ES-I3 (cell line): ENCODE measurements at regions not wholly inside any gene's neighbourhood (a gene's known extent, or its start where the extent isn't known, plus 50 kb on each side); places are given as distances from the start of the nearest gene placed in this dataset.
"Not testable (repeated sequence)": the region's sequence is repeated elsewhere in the genome, so short reads cannot be mapped to it uniquely, and the experiment has no call there.

Source experiments
- H3K36me3 ChIP-seq: 2 replicates; pipeline ENCODE4 v1.6.1; 2013; ENCODE audit warnings: mild to moderate bottlenecking, low read length, control low read depth, moderate library complexity; ENCODE audit not compliant: insufficient read depth
- H3K4me1 ChIP-seq: 2 replicates; pipeline ENCODE4 v1.6.1; 2013; ENCODE audit warnings: mild to moderate bottlenecking, control low read depth, low read length; ENCODE audit not compliant: insufficient read depth
- H3K9ac ChIP-seq: 2 replicates; pipeline ENCODE4 v1.6.1; 2013; ENCODE audit warnings: low read depth, mild to moderate bottlenecking, low read length, moderate library complexity
- H3K9me3 ChIP-seq: 2 replicates; pipeline ENCODE4 v1.6.1; 2013; ENCODE audit warnings: mild to moderate bottlenecking, low read length, moderate library complexity; ENCODE audit not compliant: control insufficient read depth, insufficient read depth

DNA sequence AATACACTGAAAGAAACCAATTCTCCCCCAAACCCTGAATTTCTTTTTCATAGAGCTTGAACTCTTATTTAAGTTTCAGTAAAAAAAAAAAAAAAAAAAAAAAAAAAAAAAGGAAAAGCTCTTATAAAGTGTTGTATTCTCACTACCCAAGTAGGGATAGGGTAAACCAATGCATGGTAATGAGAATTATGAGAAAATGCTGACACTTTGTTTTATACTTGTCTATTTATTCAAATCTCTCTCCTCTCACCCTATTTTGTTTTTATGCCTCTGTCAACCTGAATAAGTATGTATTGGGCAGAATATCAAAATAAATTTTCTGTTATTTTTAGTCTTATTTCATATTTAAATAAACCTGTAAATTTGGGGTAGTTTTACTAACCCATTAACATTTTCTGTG is 181.9 kb downstream of the GJA1 start:
- Histone ChIP-seq H3K36me3 (no peaks in the 10 kb centered on the region), H3K4me1 (peaks cover 28% of the 10 kb centered on the region), H3K9ac (no peak overlapping the region), H3K9me3 (no peaks in the 10 kb centered on the region)

DNA sequence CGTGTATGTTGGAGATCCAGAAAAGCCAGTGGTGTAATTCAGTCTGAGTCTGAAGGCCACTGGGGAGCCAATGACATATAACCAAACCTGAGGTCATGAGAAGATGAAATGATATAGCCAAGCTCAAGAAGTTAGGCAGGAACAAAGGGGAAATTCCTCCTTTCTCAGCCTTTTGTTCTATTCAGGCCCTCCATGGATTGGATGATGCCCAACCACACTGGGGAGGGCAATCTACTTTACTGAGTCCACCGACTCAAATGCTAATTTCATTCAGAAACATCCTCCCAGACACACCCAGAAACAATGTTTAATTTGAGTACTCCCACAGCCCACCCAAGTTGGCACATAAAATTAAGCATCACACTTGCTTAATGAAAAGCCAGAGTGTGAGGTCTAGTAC is 183.6 kb downstream of the GJA1 start:
- no peaks in the 10 kb centered on the region for H3K36me3 ChIP-seq
- H3K9ac ChIP-seq = peak overlapping the region; percentile 52

DNA sequence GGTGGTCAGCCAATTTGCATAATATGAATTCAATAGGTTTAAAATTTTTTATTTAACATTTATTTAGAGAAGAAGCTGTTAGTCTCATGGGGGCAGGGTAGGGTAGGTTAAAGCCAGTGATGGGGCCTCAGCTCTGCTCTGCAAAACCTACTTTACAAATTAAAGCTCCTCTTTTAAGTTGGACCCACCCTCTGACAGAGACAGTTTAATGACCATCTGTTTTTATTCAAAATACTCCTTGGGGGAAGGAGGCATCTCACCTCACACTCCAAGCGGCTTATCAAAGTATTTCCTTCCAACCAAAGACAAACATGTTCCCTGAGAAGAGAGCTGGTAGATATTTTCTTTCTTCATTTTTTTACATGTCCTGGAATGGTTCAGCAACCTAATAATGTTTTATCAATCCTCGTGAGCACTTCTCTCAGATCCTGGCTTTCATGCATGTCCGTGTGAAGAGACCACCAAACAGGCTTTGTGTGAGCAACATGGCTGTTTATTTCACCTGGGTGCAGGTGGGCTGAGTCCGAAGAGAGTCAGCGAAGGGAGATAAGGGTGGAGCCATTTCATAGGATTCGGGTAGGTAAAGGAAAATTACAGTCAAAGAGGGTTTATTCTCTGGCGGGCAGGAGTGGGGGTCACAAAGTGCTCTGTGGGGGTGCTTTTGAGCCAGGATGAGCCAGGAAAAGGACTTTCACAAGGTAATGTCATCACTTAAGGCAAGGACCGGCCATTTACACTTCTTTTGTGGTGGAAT is 184.7 kb downstream of the GJA1 start:
- Histone ChIP-seq H3K9ac (peak overlapping the region; percentile 52), H3K36me3 (no peaks in the 10 kb centered on the region)

More for the DNA sequence above, 183.6 kb downstream of the GJA1 start:
- Histone ChIP-seq H3K9me3 (no peaks in the 10 kb centered on the region), H3K4me1 (peaks cover 22% of the 10 kb centered on the region)

DNA sequence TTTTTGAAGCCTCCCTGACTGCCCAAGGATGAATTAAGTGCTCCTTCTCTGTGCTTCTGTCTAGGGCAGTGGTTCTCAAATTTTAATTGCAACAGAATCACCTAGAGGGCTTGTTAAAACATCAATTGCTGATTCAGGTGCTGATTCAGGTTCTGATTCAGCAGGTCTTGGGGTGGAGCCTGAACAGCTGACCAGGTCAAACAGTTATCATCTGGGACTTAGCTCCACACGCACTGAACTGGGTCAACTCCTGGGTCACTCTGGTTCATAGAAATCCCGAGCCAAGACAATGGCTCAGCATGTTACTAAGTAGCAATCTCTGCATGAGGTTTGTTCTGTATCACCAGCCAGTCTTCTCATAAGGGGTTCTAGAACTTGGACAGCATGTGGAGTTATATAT is 192.3 kb downstream of the GJA1 start:
- Histone ChIP-seq H3K9me3 (peaks cover 60% of the 10 kb centered on the region), H3K36me3 (peaks cover 8% of the 10 kb centered on the region), H3K9ac (no peak overlapping the region), H3K4me1 (no peaks in the 10 kb centered on the region)

More for the DNA sequence above, 184.7 kb downstream of the GJA1 start:
- no peaks in the 10 kb centered on the region for H3K9me3 ChIP-seq
- peaks cover 22% of the 10 kb centered on the region for H3K4me1 ChIP-seq

DNA sequence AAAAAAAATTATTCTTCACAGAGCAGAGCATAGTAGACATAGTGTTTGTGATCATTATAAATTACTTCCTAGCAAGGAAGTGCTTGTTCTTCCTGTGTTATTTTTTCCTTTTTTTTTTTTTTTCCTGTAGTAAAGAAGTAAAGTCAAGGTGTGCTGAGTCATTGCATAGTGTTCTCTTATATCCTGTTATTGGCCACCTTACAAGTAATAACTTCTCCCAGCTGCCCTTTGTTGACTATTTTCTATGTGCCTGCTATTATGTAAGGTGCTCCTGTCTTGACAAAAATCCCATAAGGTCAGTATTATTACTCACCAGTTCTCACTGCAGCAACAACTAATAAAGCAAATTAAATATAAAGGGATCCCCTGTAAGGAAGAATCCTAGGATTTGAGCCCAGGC is 195.3 kb downstream of the GJA1 start:
- Histone ChIP-seq H3K9me3 (peaks cover 81% of the 10 kb centered on the region), H3K9ac (no peak overlapping the region), H3K4me1 (no peaks in the 10 kb centered on the region), H3K36me3 (peaks cover 8% of the 10 kb centered on the region)

DNA sequence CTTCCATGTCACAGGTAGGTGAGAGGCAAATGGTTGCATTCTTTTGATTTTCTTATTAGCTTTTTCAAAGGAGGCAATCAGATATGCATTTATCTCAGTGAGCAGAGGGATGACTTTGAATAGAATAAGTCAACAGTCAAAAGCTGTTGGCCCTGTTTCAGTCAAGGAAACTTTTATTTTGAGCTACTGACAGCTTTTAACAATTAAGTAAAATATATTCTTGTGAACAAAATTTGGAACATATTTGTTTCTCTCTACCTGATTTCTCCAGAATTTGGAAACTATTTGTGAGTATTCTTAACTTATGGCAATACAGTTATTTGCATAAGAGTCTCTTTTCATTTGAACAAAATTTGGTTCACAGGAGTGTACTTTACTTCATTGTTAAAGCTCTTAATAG is 196.3 kb downstream of the GJA1 start:
- not testable (repeated sequence) for H3K9ac ChIP-seq, H3K36me3 ChIP-seq, H3K4me1 ChIP-seq
- peaks cover 79% of the 10 kb centered on the region for H3K9me3 ChIP-seq

DNA sequence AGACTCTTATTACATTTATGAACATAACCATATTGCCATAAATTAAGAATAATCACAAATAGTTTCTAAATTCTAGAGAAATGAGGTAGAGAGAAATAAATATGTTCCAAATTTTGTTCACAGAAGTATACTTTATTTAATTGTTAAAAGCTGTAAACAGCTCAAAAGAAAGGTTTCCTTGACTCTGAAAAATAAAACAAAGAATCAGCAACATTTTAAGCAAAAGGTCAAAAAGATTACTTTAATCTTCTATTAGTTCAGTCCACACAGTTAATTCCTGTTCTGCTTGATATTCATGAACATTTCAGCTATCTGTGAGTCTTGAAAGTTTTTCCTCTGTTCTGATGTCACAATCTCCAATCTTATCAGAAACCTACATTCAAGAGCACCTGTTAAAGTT is 197.9 kb downstream of the GJA1 start:
- Histone ChIP-seq H3K9me3 (peaks cover 68% of the 10 kb centered on the region), H3K9ac (no peak overlapping the region), H3K4me1 (no peaks in the 10 kb centered on the region), H3K36me3 (peaks cover 3% of the 10 kb centered on the region)

DNA sequence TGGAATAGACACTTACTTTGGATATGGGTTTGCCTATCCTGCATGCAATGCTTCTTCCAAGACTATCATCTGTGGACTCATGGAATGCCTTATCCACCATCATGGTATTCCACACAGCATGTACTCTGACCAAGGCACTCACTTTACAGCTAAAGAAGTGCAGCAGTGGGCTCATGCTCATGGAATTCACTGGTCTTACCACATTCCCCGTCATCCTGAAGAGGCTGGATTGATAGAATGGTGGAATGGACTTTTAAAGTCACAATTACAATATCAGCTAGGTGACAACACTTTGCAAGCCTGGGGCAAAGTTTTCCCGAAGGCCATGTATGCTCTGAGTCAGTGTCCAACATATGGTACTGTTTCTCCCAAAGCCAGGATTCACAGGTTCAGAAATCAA is 199.1 kb downstream of the GJA1 start:
- not testable (repeated sequence) for H3K4me1 ChIP-seq, H3K36me3 ChIP-seq, H3K9ac ChIP-seq
- H3K9me3 ChIP-seq = peaks cover 56% of the 10 kb centered on the region

DNA sequence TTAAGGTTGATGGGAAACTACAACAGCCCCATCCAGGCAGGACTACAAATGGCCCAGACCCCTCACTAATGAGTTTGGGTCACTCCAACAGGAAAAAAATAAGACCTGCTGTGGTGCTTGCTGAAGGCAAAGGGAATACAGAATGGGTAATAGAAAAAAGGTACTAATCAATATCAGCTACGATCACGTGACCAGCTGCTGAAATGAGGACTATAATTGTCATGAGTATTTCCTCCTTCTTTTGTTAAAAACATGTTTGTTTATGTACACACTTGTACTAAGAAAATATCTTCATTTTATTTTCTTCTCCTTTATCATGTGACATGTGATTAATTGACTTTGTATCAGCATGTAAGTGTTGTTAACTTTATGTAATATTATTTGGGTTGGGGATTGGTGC is 199.9 kb downstream of the GJA1 start:
- H3K36me3 ChIP-seq = no peaks in the 10 kb centered on the region
- H3K9ac ChIP-seq = no peak overlapping the region
- H3K9me3 ChIP-seq = peaks cover 55% of the 10 kb centered on the region
- no peaks in the 10 kb centered on the region for H3K4me1 ChIP-seq

DNA sequence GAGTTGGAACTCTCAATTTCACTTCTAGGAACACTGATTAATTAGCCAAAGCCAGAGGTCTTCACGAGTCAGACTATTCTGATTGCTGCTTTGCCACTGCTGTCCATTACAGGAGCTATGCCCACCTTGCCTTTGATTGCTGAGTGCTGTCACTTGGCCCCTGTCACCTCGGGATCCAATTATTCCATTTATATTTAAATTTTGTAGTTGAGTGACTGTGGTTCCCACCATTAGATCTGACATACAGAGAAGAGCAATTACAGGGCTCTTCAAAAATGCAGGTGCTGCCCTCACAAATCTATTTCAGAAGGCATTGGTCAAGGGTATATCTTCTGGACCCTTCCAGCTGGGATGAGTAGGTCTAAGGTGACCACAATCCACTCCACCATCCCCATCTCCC is 200.8 kb downstream of the GJA1 start:
- not testable (repeated sequence) for H3K9ac ChIP-seq, H3K4me1 ChIP-seq, H3K36me3 ChIP-seq
- H3K9me3 ChIP-seq = peaks cover 47% of the 10 kb centered on the region

DNA sequence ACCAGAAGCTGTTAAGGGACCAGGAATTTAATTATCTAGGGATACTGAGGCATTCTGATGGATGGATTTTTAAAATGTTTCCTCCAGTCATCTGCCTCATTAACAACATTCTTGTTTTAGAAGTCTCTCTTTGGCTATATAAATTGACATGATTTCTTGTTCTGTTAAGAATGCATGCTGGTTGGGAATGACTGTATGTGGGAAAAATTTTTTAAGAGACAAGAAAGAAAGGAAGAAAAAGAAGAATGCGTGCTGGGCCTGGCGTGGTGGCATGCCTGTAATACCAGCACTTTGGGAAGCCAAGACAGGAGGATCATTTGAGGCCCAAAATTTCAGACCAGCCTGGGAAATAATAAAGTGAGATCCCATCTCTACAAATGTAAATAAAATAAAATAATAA is 203.6 kb downstream of the GJA1 start:
- Histone ChIP-seq H3K9me3 (peaks cover 20% of the 10 kb centered on the region), H3K9ac (no peak overlapping the region), H3K36me3 (no peaks in the 10 kb centered on the region), H3K4me1 (no peaks in the 10 kb centered on the region)

DNA sequence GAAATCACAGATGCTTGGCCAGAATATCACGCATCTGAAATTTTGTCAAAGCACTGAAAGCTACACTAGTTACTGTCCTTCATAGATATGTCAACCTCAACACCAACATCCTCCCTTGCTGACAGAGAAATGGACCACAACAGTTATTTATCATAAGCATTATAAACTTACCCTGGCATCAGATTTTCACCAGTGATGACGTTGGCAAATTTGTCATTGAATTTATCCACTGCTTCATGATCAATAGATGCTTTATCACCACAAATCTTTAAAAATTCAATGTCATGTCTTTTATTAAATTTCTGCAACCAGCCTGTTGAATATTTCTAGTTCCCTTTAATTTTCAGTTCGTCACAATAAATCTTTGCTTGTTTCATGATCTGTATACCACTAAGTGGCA is 205.7 kb downstream of the GJA1 start:
- Histone ChIP-seq H3K36me3 (no peaks in the 10 kb centered on the region), H3K9me3 (peaks cover 4% of the 10 kb centered on the region), H3K4me1 (no peaks in the 10 kb centered on the region), H3K9ac (no peak overlapping the region)

DNA sequence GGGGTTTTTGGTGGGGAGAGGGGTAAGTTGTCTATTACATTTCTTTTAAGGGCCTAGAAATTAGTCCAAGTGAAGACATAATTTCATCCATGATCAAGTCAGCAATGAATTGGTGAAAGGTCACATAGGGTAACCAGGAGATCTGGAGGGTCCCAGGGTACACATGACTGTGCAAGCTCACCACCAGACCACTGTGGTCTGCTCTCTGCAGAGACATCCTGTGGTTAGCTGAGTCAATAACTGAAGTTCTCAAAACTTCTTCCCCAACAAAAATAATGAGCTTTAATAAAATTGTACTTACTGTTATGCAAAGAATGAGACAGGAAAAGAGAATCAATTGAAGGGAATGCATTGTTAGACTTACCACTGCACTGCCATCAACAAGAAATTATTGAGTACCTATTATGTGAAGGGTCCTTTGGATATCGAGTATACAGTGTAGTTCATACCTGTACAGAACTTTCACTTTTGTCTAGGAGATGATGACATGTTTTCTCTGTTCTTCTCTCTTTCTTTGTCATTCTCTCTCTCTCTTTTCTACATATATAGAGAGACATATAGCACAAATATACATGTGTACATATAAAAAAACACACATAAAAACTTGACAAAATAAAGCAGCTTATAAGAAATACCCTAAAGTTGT is 209.8 kb downstream of the GJA1 start:
- Histone ChIP-seq H3K4me1 (no peaks in the 10 kb centered on the region), H3K9ac (no peak overlapping the region), H3K9me3 (no peaks in the 10 kb centered on the region; the same call in 1 of the 2 replicates), H3K36me3 (no peaks in the 10 kb centered on the region)

DNA sequence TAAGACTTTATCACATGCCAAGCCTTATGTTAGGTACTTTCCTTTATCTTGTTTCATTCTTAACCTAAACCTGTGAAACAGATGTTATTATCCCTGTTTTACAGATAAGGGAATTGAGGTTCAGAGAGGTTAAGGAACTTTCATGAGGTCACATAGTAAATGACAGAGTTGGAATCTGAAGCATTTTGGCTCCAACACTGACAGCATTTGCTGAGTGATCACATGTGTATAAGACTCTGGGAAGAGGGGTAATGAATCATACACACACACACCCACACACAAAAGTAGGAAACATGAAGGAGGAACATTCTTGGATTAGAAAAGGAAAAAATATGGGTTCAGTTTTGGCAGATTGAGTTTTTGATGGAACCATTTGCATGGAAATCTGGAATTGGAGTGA is 212.5 kb downstream of the GJA1 start:
- H3K9me3 ChIP-seq = no peaks in the 10 kb centered on the region; the same call in 1 of the 2 replicates
- H3K4me1 ChIP-seq = peaks cover 13% of the 10 kb centered on the region; the same call in 1 of the 2 replicates
- no peaks in the 10 kb centered on the region for H3K36me3 ChIP-seq
- no peak overlapping the region for H3K9ac ChIP-seq

DNA sequence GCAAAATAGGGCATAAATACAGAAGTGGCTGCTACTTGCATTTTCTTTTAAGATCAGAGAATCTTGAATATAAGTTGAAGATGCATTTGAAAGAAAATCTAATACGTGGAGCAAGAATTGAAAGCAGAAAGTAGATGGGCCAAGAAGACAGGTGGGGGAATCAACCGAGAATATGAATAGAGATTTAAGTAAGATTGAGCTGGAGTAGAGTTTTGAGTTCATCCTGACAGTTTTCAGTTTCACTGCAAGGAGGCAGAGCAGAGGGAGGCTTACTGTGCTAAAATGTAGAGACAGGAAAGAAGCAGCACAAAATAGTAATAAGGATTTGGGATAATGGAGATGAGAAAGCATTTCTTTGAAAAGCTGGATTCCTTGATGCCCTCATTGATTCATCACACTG is 214.5 kb downstream of the GJA1 start:
- H3K4me1 ChIP-seq = peaks cover 13% of the 10 kb centered on the region; the same call in 1 of the 2 replicates
- H3K9ac ChIP-seq = no peak overlapping the region
- H3K36me3 ChIP-seq = no peaks in the 10 kb centered on the region

More for the DNA sequence above, 214.5 kb downstream of the GJA1 start:
- H3K9me3 ChIP-seq = no peaks in the 10 kb centered on the region
